ENCODE measurements at regions not wholly inside any gene's neighbourhood (a gene's known extent, or its start where the extent isn't known, plus 50 kb on each side); places are given as distances from the start of the nearest gene placed in this dataset.

DNA sequence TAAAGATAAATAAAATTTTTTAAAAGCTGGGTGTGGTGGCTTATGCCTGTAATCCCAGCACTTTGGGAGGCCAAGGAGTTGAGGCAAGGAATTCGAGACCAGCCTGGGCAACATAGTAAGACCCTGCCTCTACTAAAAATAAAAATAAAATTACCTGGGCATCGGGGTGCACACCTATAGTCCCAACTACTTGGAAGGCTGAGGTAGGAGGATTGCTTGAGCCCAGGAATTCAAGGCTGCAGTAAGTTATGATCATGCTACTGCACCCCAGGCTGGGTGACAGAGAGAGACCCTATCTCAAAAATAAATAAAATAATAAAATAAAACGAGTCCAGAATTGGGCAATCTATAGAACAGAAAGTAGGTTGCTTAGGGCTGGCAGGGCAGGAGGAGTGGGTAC, 228.7 kb downstream of the BCAS1 start:
- TF ChIP-seq ZBTB7A (IDR thresholded peaks at IDR 0.05; ENCODE audit: low read depth): no peak
- TF ChIP-seq YY1 (IDR thresholded peaks at IDR 0.05; ENCODE audit: low read depth): no peak
- no peak for TF ChIP-seq CREB1 (IDR thresholded peaks at IDR 0.05; ENCODE audit: low read depth)
- no peak for TF ChIP-seq EP300 (IDR thresholded peaks at IDR 0.05; ENCODE audit: borderline replicate concordance)
- TF ChIP-seq CEBPB (IDR thresholded peaks at IDR 0.05): no peak
- TF ChIP-seq TEAD4 (IDR thresholded peaks at IDR 0.05): no peak
- no peak for TF ChIP-seq TCF12 (IDR thresholded peaks at IDR 0.05; ENCODE audit: low read depth)
- TF ChIP-seq RAD21 (IDR thresholded peaks at IDR 0.05; ENCODE audit: low read depth): no peak
- TF ChIP-seq, protein P1, sequence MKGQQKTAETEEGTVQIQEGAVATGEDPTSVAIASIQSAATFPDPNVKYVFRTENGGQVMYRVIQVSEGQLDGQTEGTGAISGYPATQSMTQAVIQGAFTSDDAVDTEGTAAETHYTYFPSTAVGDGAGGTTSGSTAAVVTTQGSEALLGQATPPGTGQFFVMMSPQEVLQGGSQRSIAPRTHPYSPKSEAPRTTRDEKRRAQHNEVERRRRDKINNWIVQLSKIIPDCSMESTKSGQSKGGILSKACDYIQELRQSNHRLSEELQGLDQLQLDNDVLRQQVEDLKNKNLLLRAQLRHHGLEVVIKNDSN (IDR thresholded peaks at IDR 0.05): no peak
- TF ChIP-seq TAF1 (IDR thresholded peaks at IDR 0.05; ENCODE audit: low read depth): no peak
- no peak for TF ChIP-seq EGR1 (IDR thresholded peaks at IDR 0.05)

GRCh38 chr20:53840532-53840931, 229.9 kb downstream of the BCAS1 start:
- no peak for TF ChIP-seq NFIC (IDR thresholded peaks at IDR 0.05)
- no peak for TF ChIP-seq CEBPB (IDR thresholded peaks at IDR 0.05)
- TF ChIP-seq, protein P1 (IDR thresholded peaks at IDR 0.05): no peak
- no peak for TF ChIP-seq TEAD4 (IDR thresholded peaks at IDR 0.05)

DNA sequence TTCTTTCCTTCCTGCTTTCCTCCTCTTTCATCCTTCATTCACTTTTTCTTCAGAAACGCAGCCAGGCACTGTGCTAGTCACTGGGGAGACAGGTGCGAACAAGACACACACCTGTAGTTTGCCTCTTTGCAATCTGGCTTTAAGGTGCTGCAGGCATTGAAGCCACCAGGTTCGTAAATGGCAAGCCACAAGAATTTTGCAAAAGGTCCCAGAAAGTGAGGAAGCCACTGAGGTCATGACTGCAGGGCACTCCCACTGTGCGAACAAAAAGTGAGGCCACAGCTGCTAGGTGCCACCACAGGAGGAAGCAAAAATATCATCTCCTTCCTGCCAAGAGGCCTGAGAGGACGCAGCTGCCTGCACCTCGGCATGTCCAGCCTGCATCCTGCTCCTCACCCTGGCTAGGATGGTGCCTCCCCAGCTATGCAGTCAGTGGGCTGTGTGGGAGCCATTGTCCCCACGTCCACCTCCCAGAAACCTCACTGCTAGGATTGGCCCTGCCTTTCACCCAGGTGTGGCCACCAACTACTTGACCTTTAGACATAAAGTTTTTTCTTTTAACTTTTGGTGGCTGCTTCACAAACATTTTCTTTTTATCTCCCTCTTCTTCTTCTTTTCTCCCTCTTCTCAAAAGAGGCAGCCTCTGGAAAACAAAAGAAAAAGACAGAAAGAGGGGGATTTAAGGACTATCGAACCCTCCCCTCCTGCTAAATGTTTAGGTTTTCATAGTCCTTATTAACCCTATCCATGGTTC, 230.8 kb downstream of the BCAS1 start:
- TF ChIP-seq, protein P2, sequence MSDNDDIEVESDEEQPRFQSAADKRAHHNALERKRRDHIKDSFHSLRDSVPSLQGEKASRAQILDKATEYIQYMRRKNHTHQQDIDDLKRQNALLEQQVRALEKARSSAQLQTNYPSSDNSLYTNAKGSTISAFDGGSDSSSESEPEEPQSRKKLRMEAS (IDR thresholded peaks at IDR 0.05): no peak
- TF ChIP-seq FOXM1 (IDR thresholded peaks at IDR 0.05; ENCODE audit: borderline replicate concordance, low read depth) (no peak), EGR1 (IDR thresholded peaks at IDR 0.05) (no peak), YY1 (IDR thresholded peaks at IDR 0.05; ENCODE audit: low read depth) (no peak), EP300 (IDR thresholded peaks at IDR 0.05; ENCODE audit: borderline replicate concordance) (no peak), REST (IDR thresholded peaks at IDR 0.05; ENCODE audit: low read depth) (no peak), CEBPB (IDR thresholded peaks at IDR 0.05) (no peak), NFIC (IDR thresholded peaks at IDR 0.05) (no peak), ZBTB7A (IDR thresholded peaks at IDR 0.05; ENCODE audit: low read depth) (no peak), TAF1 (IDR thresholded peaks at IDR 0.05; ENCODE audit: low read depth) (no peak), TEAD4 (IDR thresholded peaks at IDR 0.05) (no peak), CREB1 (IDR thresholded peaks at IDR 0.05; ENCODE audit: low read depth) (no peak)
- TF ChIP-seq, protein P1 (IDR thresholded peaks at IDR 0.05): no peak

DNA sequence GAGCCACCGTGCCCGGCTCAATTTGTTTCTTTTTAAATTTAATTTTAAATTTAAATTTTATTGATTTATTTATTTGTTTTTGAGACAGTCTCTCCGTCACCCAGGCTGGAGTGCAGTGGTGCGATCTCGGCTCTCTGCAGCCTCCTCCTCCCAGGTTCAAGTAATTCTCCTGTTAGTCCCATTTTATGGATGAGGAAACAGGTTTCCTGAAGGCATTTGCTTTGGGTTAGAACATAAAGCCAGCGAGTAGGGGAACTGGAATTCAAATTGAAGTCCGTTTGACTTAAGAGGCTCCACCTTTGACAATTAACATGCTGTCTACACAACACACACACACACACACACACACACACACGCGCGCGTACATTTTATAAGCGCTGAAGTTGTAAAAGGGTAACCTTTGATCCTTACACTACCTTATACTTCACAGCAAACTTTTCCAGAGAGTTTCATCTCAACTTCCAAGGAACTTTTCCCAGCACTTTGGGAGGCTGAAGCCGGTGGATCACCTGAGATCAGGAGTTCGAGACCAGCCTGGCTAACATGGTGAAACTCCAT, 232.0 kb downstream of the BCAS1 start:
- TF ChIP-seq EGR1 (IDR thresholded peaks at IDR 0.05): no peak
- TF ChIP-seq EP300 (IDR thresholded peaks at IDR 0.05; ENCODE audit: borderline replicate concordance): no peak
- TF ChIP-seq, protein P1 (IDR thresholded peaks at IDR 0.05): no peak
- no peak for TF ChIP-seq TAF1 (IDR thresholded peaks at IDR 0.05; ENCODE audit: low read depth)
- TF ChIP-seq CREB1 (IDR thresholded peaks at IDR 0.05; ENCODE audit: low read depth): no peak
- no peak for TF ChIP-seq ZBTB7A (IDR thresholded peaks at IDR 0.05; ENCODE audit: low read depth)
- no peak for TF ChIP-seq TCF12 (IDR thresholded peaks at IDR 0.05; ENCODE audit: low read depth)
- no peak for TF ChIP-seq RAD21 (IDR thresholded peaks at IDR 0.05; ENCODE audit: low read depth)
- TF ChIP-seq REST (IDR thresholded peaks at IDR 0.05; ENCODE audit: low read depth): no peak
- TF ChIP-seq TEAD4 (IDR thresholded peaks at IDR 0.05): no peak
- TF ChIP-seq, protein P2 (IDR thresholded peaks at IDR 0.05): no peak
- no peak for TF ChIP-seq YY1 (IDR thresholded peaks at IDR 0.05; ENCODE audit: low read depth)
- no peak for TF ChIP-seq FOXM1 (IDR thresholded peaks at IDR 0.05; ENCODE audit: borderline replicate concordance, low read depth)
- TF ChIP-seq CEBPB (IDR thresholded peaks at IDR 0.05): no peak
- no peak for TF ChIP-seq NFIC (IDR thresholded peaks at IDR 0.05)

All from Ishikawa (cell line).